Neural progenitor cell (in vitro differentiated cells): ENCODE measurements at regions not wholly inside any gene's neighbourhood (a gene's known extent, or its start where the extent isn't known, plus 50 kb on each side); places are given as distances from the start of the nearest gene placed in this dataset.

Experiments used
- DNase-seq: peaks from one replicate; pipeline ENCODE4 v3.0.0-alpha.2; 2016; ENCODE audit warnings: low spot score
- H2AFZ ChIP-seq: fragments of 200-600 bp; sonication (generic); replicated peaks from 2 replicates; pipeline ENCODE4 v1.6.1; 2016; ENCODE audit warnings: antibody characterized with exemption
- H3F3A ChIP-seq: fragments of 200-600 bp; sonication (generic); 2 replicates; pipeline ENCODE4 v1.6.1; 2016; ENCODE audit warnings: antibody characterized with exemption, low read depth
- H3K27ac ChIP-seq: fragments of 200-600 bp; sonication (generic); 2 replicates; pipeline ENCODE4 v1.5.1; 2016; ENCODE audit warnings: mild to moderate bottlenecking
- H3K27me3 ChIP-seq: fragments of 200-600 bp; sonication (generic); 2 replicates; pipeline ENCODE4 v1.6.1; 2016; ENCODE audit warnings: mild to moderate bottlenecking, moderate library complexity
- H3K36me3 ChIP-seq: fragments of 200-600 bp; sonication (generic); 2 replicates; pipeline ENCODE4 v1.5.1; 2016
- H3K4me1 ChIP-seq: fragments of 200-600 bp; sonication (generic); 2 replicates; pipeline ENCODE4 v1.6.1; 2016; ENCODE audit warnings: mixed run types
- H3K4me2 ChIP-seq: fragments of 200-600 bp; sonication (generic); 2 replicates; pipeline ENCODE4 v1.6.1; 2016
- H3K4me3 ChIP-seq: fragments of 200-600 bp; sonication (generic); 2 replicates; pipeline ENCODE4 v1.5.1; 2016
- H3K79me2 ChIP-seq: fragments of 200-600 bp; sonication (generic); 2 replicates; pipeline ENCODE4 v1.6.1; 2016; ENCODE audit warnings: low read depth
- H3K9ac ChIP-seq: fragments of 200-600 bp; sonication (generic); 2 replicates; pipeline ENCODE4 v1.6.1; 2016
- H3K9me3 ChIP-seq: fragments of 200-600 bp; sonication (generic); 2 replicates; pipeline ENCODE4 v1.5.1; 2016; ENCODE audit warnings: low read depth
- H4K20me1 ChIP-seq: fragments of 200-600 bp; sonication (generic); 2 replicates; pipeline ENCODE4 v1.6.1; 2016; ENCODE audit warnings: low read depth
- H3K27ac Mint-ChIP-seq: 3 replicates; pipeline ENCODE4 v1.8.0; 2021; ENCODE audit warnings: mixed read lengths
- H3K27me3 Mint-ChIP-seq: 2 replicates; pipeline ENCODE4 v1.8.0; 2022; ENCODE audit warnings: low read depth, mild to moderate bottlenecking, inconsistent platforms, moderate library complexity, mixed read lengths; ENCODE audit not compliant: insufficient read depth
- H3K36me3 Mint-ChIP-seq: 3 replicates; pipeline ENCODE4 v1.8.0; 2021; ENCODE audit warnings: mixed read lengths
- H3K4me1 Mint-ChIP-seq: 3 replicates; pipeline ENCODE4 v1.8.0; 2021; ENCODE audit warnings: mixed read lengths
- H3K4me3 Mint-ChIP-seq: 3 replicates; pipeline ENCODE4 v1.8.0; 2021; ENCODE audit warnings: mild to moderate bottlenecking, moderate library complexity, mixed read lengths
- H3K9me3 Mint-ChIP-seq: 3 replicates; pipeline ENCODE4 v1.8.0; 2020; ENCODE audit warnings: mixed read lengths
- CTCF ChIP-seq: fragments of 200-600 bp; sonication (generic); IDR thresholded peaks from 2 replicates; pipeline ENCODE4 v1.5.1; 2017; ENCODE audit warnings: antibody characterized with exemption, mild to moderate bottlenecking
- EZH2 ChIP-seq: fragments of 200-600 bp; sonication (generic); IDR thresholded peaks from 2 replicates; pipeline ENCODE4 v1.6.1; 2017; ENCODE audit warnings: antibody characterized with exemption, mild to moderate bottlenecking, moderate library complexity
- EZH2phosphoT487 ChIP-seq: fragments of 200-600 bp; sonication (generic); IDR thresholded peaks from 2 replicates; pipeline ENCODE4 v1.6.1; 2017; ENCODE audit warnings: antibody characterized with exemption

- Histone ChIP-seq H3K27me3 (peaks cover 5% of the 10 kb centered on the region), H3K9ac (no peak overlapping the region), H3K27ac (no peak overlapping the region), H4K20me1 (no peaks in the 10 kb centered on the region), H3K79me2 (no peaks in the 10 kb centered on the region), H3K4me3 (no peak overlapping the region), H3K4me2 (no peak overlapping the region), H3K9me3 (no peaks in the 10 kb centered on the region), H3F3A (peaks cover 10% of the 10 kb centered on the region), H3K4me1 (peaks cover 19% of the 10 kb centered on the region), H2AFZ (no peak overlapping the region), H3K36me3 (no peaks in the 10 kb centered on the region)
- no peaks in the 10 kb centered on the region for H3K9me3 Mint-ChIP-seq
- no peak overlapping the region for H3K27ac Mint-ChIP-seq
- H3K4me3 Mint-ChIP-seq, result no peak overlapping the region
- TF ChIP-seq CTCF, result no peak
- no peak for TF ChIP-seq EZH2phosphoT487
- no peak for TF ChIP-seq EZH2
- H3K36me3 Mint-ChIP-seq, result no peaks in the 10 kb centered on the region
- no peak for DNase-seq
- H3K27me3 Mint-ChIP-seq, result peaks cover 29% of the 10 kb centered on the region
- peaks cover 56% of the 10 kb centered on the region for H3K4me1 Mint-ChIP-seq
Observed at GRCh38 chr22:27097933-27098332, 440.5 kb downstream of the MIAT start.

- Histone ChIP-seq H2AFZ (no peak overlapping the region), H4K20me1 (no peaks in the 10 kb centered on the region), H3K79me2 (no peaks in the 10 kb centered on the region), H3K9me3 (no peaks in the 10 kb centered on the region), H3K4me2 (peak overlapping the region; percentile 69), H3K27me3 (peaks cover 5% of the 10 kb centered on the region), H3F3A (peaks cover 6% of the 10 kb centered on the region), H3K9ac (no peak overlapping the region), H3K4me1 (peaks cover 19% of the 10 kb centered on the region), H3K27ac (no peak overlapping the region), H3K36me3 (no peaks in the 10 kb centered on the region), H3K4me3 (peak overlapping the region; percentile 5)
- Mint-ChIP-seq H3K27me3 (peaks cover 34% of the 10 kb centered on the region), H3K27ac (peak overlapping the region; percentile 79), H3K4me3 (peak overlapping the region; percentile 68), H3K4me1 (peaks cover 61% of the 10 kb centered on the region), H3K9me3 (no peaks in the 10 kb centered on the region), H3K36me3 (no peaks in the 10 kb centered on the region)
- peak; percentile 67 for DNase-seq
- no peak for TF ChIP-seq EZH2
- TF ChIP-seq CTCF, result no peak
- TF ChIP-seq EZH2phosphoT487, result no peak
Observed at GRCh38 chr22:27099946-27100722, 442.7 kb downstream of the MIAT start.

GRCh38 chr22:27100789-27101188, 443.4 kb downstream of the MIAT start:
- peak overlapping the region; percentile 68 for H3K4me3 Mint-ChIP-seq
- H3K4me1 ChIP-seq, result peaks cover 19% of the 10 kb centered on the region
- H3K79me2 ChIP-seq, result no peaks in the 10 kb centered on the region
- peaks cover 60% of the 10 kb centered on the region for H3K4me1 Mint-ChIP-seq
- H2AFZ ChIP-seq, result peak overlapping the region; percentile 45
- no peaks in the 10 kb centered on the region for H3K36me3 Mint-ChIP-seq
- peak overlapping the region; percentile 79 for H3K27ac Mint-ChIP-seq
- H3K4me2 ChIP-seq, result peak overlapping the region; percentile 69
- no peaks in the 10 kb centered on the region for H4K20me1 ChIP-seq
- TF ChIP-seq EZH2 (no peak), CTCF (no peak), EZH2phosphoT487 (no peak)
- H3F3A ChIP-seq, result peaks cover 6% of the 10 kb centered on the region
- H3K27ac ChIP-seq, result no peak overlapping the region
- H3K27me3 ChIP-seq, result peaks cover 5% of the 10 kb centered on the region
- no peaks in the 10 kb centered on the region for H3K9me3 ChIP-seq
- H3K4me3 ChIP-seq, result peak overlapping the region; percentile 5
- no peaks in the 10 kb centered on the region for H3K36me3 ChIP-seq
- H3K27me3 Mint-ChIP-seq, result peaks cover 32% of the 10 kb centered on the region
- H3K9ac ChIP-seq, result no peak overlapping the region
- no peaks in the 10 kb centered on the region for H3K9me3 Mint-ChIP-seq
- DNase-seq, result peak; percentile 88
